Hepatocyte (in vitro differentiated cells): ENCODE measurements at regions not wholly inside any gene's neighbourhood (a gene's known extent, or its start where the extent isn't known, plus 50 kb on each side); places are given as distances from the start of the nearest gene placed in this dataset.

Experiments
- DNase-seq: peaks from one replicate; pipeline ENCODE4 v3.0.0-alpha.2; 2016; ENCODE audit warnings: low spot score
- H2AFZ ChIP-seq: fragments of 200-600 bp; sonication (generic); 2 replicates; pipeline ENCODE4 v1.6.0; 2016; ENCODE audit warnings: antibody characterized with exemption, mild to moderate bottlenecking
- H3K27ac ChIP-seq: fragments of 200-600 bp; sonication (generic); 2 replicates; pipeline ENCODE4 v1.5.1; 2016; ENCODE audit warnings: mild to moderate bottlenecking
- H3K27me3 ChIP-seq: fragments of 200-600 bp; sonication (generic); 2 replicates; pipeline ENCODE4 v1.6.1; 2016
- H3K36me3 ChIP-seq: fragments of 200-600 bp; sonication (generic); replicated peaks from 2 replicates; pipeline ENCODE4 v1.5.1; 2016; ENCODE audit warnings: low read depth; ENCODE audit not compliant: insufficient read depth
- H3K4me1 ChIP-seq: fragments of 200-600 bp; sonication (generic); 2 replicates; pipeline ENCODE4 v1.5.1; 2016; ENCODE audit warnings: mild to moderate bottlenecking, moderate library complexity; ENCODE audit not compliant: insufficient read depth
- H3K4me2 ChIP-seq: fragments of 200-600 bp; sonication (generic); 2 replicates; pipeline ENCODE4 v1.6.0; 2016
- H3K4me3 ChIP-seq: fragments of 200-600 bp; sonication (generic); 2 replicates; pipeline ENCODE4 v1.5.1; 2016; ENCODE audit warnings: mild to moderate bottlenecking
- H3K79me2 ChIP-seq: fragments of 200-600 bp; sonication (generic); 2 replicates; pipeline ENCODE4 v1.6.0; 2017; ENCODE audit warnings: mild to moderate bottlenecking
- H3K9me2 ChIP-seq: fragments of 200-600 bp; sonication (generic); replicated peaks from 2 replicates; pipeline ENCODE4 v1.6.0; 2017; ENCODE audit warnings: mild to moderate bottlenecking; ENCODE audit not compliant: insufficient read depth
- H3K9me3 ChIP-seq: fragments of 200-600 bp; sonication (generic); 2 replicates; pipeline ENCODE4 v1.5.1; 2016; ENCODE audit warnings: low read depth, mild to moderate bottlenecking
- H4K20me1 ChIP-seq: fragments of 200-600 bp; sonication (generic); 2 replicates; pipeline ENCODE4 v1.6.0; 2016; ENCODE audit warnings: mild to moderate bottlenecking; ENCODE audit not compliant: insufficient read depth, poor library complexity, severe bottlenecking
- EZH2 ChIP-seq: fragments of 200-600 bp; sonication (generic); IDR thresholded peaks from 2 replicates; pipeline ENCODE4 v1.6.1; 2016; ENCODE audit warnings: antibody characterized with exemption, mild to moderate bottlenecking, borderline replicate concordance
- EZH2phosphoT487 ChIP-seq: fragments of 200-600 bp; sonication (generic); IDR thresholded peaks from one replicate; pipeline ENCODE4 v1.6.1; 2018; ENCODE audit warnings: antibody characterized with exemption, mild to moderate bottlenecking, low read depth, moderate library complexity; ENCODE audit not compliant: unreplicated experiment, severe bottlenecking
- WGBS: methylation state at CpG from one replicate; pipeline ENCODE4 v1.1.6; 2016; ENCODE audit warnings: low lambda C conversion rate; ENCODE audit errors: missing lambda C conversion rate; 5-methylcytosine and 5-hydroxymethylcytosine counted together
- TF ChIP-seq, protein P1 (sequence below): fragments of 200-600 bp; sonication (generic); IDR thresholded peaks from 2 replicates; pipeline ENCODE4 v1.5.1; 2016; ENCODE audit warnings: antibody characterized with exemption, mild to moderate bottlenecking; ENCODE audit not compliant: poor library complexity

GRCh38 chr22:25386538-25386884 is 167.1 kb downstream of the CRYBB2 start:
- no peak for DNase-seq
- TF ChIP-seq, protein P1, sequence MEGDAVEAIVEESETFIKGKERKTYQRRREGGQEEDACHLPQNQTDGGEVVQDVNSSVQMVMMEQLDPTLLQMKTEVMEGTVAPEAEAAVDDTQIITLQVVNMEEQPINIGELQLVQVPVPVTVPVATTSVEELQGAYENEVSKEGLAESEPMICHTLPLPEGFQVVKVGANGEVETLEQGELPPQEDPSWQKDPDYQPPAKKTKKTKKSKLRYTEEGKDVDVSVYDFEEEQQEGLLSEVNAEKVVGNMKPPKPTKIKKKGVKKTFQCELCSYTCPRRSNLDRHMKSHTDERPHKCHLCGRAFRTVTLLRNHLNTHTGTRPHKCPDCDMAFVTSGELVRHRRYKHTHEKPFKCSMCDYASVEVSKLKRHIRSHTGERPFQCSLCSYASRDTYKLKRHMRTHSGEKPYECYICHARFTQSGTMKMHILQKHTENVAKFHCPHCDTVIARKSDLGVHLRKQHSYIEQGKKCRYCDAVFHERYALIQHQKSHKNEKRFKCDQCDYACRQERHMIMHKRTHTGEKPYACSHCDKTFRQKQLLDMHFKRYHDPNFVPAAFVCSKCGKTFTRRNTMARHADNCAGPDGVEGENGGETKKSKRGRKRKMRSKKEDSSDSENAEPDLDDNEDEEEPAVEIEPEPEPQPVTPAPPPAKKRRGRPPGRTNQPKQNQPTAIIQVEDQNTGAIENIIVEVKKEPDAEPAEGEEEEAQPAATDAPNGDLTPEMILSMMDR = no peak
- no peak for TF ChIP-seq EZH2phosphoT487
- TF ChIP-seq EZH2 = no peak
- 94% methylated on average over 9 of the region's 9 CpGs for WGBS
- Histone ChIP-seq H3K27ac (no peak overlapping the region), H3K9me3 (no peaks in the 10 kb centered on the region), H4K20me1 (peaks cover 36% of the 10 kb centered on the region), H3K79me2 (peaks cover 46% of the 10 kb centered on the region), H2AFZ (no peak overlapping the region), H3K36me3 (no peaks in the 10 kb centered on the region), H3K27me3 (no peaks in the 10 kb centered on the region), H3K4me1 (peaks cover 4% of the 10 kb centered on the region), H3K4me3 (no peak overlapping the region), H3K4me2 (no peak overlapping the region), H3K9me2 (no peaks in the 10 kb centered on the region)

- no peak overlapping the region for H2AFZ ChIP-seq
- peaks cover 36% of the 10 kb centered on the region for H4K20me1 ChIP-seq
- no peaks in the 10 kb centered on the region for H3K9me3 ChIP-seq
- peaks cover 4% of the 10 kb centered on the region for H3K4me1 ChIP-seq
- no peaks in the 10 kb centered on the region for H3K27me3 ChIP-seq
- TF ChIP-seq, protein P1 = no peak
- TF ChIP-seq EZH2 = no peak
- no peak for TF ChIP-seq EZH2phosphoT487
- no peak overlapping the region for H3K4me3 ChIP-seq
- H3K4me2 ChIP-seq = no peak overlapping the region
- WGBS = 93% methylated on average over 12 of the region's 12 CpGs
- H3K36me3 ChIP-seq = no peaks in the 10 kb centered on the region
- H3K9me2 ChIP-seq = no peaks in the 10 kb centered on the region
- DNase-seq = no peak
- peaks cover 62% of the 10 kb centered on the region for H3K79me2 ChIP-seq
- H3K27ac ChIP-seq = no peak overlapping the region
Observed at GRCh38 chr22:25388415-25388814, 169.0 kb downstream of the CRYBB2 start.

- TF ChIP-seq, protein P1 = no peak
- TF ChIP-seq EZH2phosphoT487 = no peak
- TF ChIP-seq EZH2 = no peak
- no peaks in the 10 kb centered on the region for H3K9me2 ChIP-seq
- peaks cover 36% of the 10 kb centered on the region for H4K20me1 ChIP-seq
- no peak overlapping the region for H3K27ac ChIP-seq
- no peak overlapping the region for H2AFZ ChIP-seq
- 79% methylated on average over 10 of the region's 10 CpGs for WGBS
- H3K4me2 ChIP-seq = no peak overlapping the region
- no peaks in the 10 kb centered on the region for H3K27me3 ChIP-seq
- no peaks in the 10 kb centered on the region for H3K36me3 ChIP-seq
- no peaks in the 10 kb centered on the region for H3K9me3 ChIP-seq
- peaks cover 4% of the 10 kb centered on the region for H3K4me1 ChIP-seq
- no peak overlapping the region for H3K4me3 ChIP-seq
- H3K79me2 ChIP-seq = peaks cover 66% of the 10 kb centered on the region
- DNase-seq = no peak
Observed at GRCh38 chr22:25388866-25389540, 169.6 kb downstream of the CRYBB2 start.
